IMR-90 (cell line): ENCODE measurements at regions not wholly inside any gene's neighbourhood (a gene's known extent, or its start where the extent isn't known, plus 50 kb on each side); places are given as distances from the start of the nearest gene placed in this dataset.

ENCODE experiments used
- ATAC-seq: fragments of 200-7000 bp; cut with Tn5 transposase; 2 replicates; pipeline ENCODE4 v1.9.1; 2020; ENCODE audit warnings: low read depth, mild to moderate bottlenecking, moderate library complexity
- BruUV-seq: library from RNA; stranded (reverse); fragments of 400-500 nt; replicated peaks from 2 replicates; lab custom pipeline; 2021; lab: Mats Ljungman, UMichigan
- CTCF ChIA-PET: fragments of 300-600 bp; formaldehyde crosslinking; extraction: SDS; loops from one replicate; lab custom pipeline; 2021; ENCODE audit warnings: antibody characterized with exemption; lab: Yijun Ruan, JAX
- POLR2A ChIA-PET: fragments of 300-600 bp; sonication (Branson Sonifier 250); formaldehyde crosslinking; loops from one replicate; lab custom pipeline; 2022; ENCODE audit warnings: antibody characterized with exemption; ENCODE audit not compliant: unreplicated experiment; lab: Charles Lee
- DNase-seq: peaks from one replicate; pipeline ENCODE4 v3.0.0; 2013
- H2AFZ ChIP-seq: replicated peaks from 2 replicates; pipeline ENCODE3; 2013; ENCODE audit warnings: low read length, mild to moderate bottlenecking; ENCODE audit not compliant: poor library complexity
- H2AK5ac ChIP-seq: 2 replicates; pipeline ENCODE4 v1.6.1; 2013; ENCODE audit warnings: low read depth, low read length, inconsistent platforms
- H2AK9ac ChIP-seq: replicated peaks from 2 replicates; pipeline ENCODE3; 2013; ENCODE audit warnings: mild to moderate bottlenecking, low read depth, low read length, moderate library complexity; ENCODE audit not compliant: poor library complexity
- H2BK120ac ChIP-seq: 2 replicates; pipeline ENCODE4 v1.6.1; 2013; ENCODE audit warnings: low read depth, low read length, inconsistent platforms
- H2BK15ac ChIP-seq: 3 replicates; pipeline ENCODE4 v1.6.1; 2013; ENCODE audit warnings: low read depth, low read length, inconsistent platforms
- H2BK20ac ChIP-seq: 2 replicates; pipeline ENCODE4 v1.6.1; 2013; ENCODE audit warnings: low read depth, mild to moderate bottlenecking, inconsistent platforms, low read length, moderate library complexity
- H2BK5ac ChIP-seq: 2 replicates; pipeline ENCODE4 v1.6.1; 2013; ENCODE audit warnings: mild to moderate bottlenecking, low read depth, low read length, inconsistent platforms; ENCODE audit not compliant: poor library complexity, severe bottlenecking
- H3K14ac ChIP-seq: replicated peaks from 2 replicates; pipeline ENCODE4 v1.6.1; 2013; ENCODE audit warnings: low read depth, low read length, inconsistent platforms
- H3K18ac ChIP-seq: 2 replicates; pipeline ENCODE4 v1.6.1; 2013; ENCODE audit warnings: low read depth, low read length, control low read depth
- H3K23ac ChIP-seq: 2 replicates; pipeline ENCODE4 v1.6.1; 2013; ENCODE audit warnings: low read depth, low read length, inconsistent platforms
- H3K27ac ChIP-seq: 2 replicates; pipeline ENCODE4 v1.5.1; 2013; ENCODE audit warnings: mild to moderate bottlenecking, control low read depth, low read length; ENCODE audit not compliant: insufficient read depth
- H3K27me3 ChIP-seq: 2 replicates; pipeline ENCODE4 v1.6.1; 2013; ENCODE audit warnings: low read length; ENCODE audit not compliant: control insufficient read depth, insufficient read depth
- H3K36me3 ChIP-seq: 2 replicates; pipeline ENCODE4 v1.6.1; 2013; ENCODE audit warnings: low read length, mixed read lengths; ENCODE audit not compliant: control insufficient read depth, insufficient read depth
- H3K4ac ChIP-seq: 2 replicates; pipeline ENCODE4 v1.6.1; 2013; ENCODE audit warnings: low read depth, low read length, inconsistent platforms
- H3K4me1 ChIP-seq: 2 replicates; pipeline ENCODE4 v1.6.1; 2013; ENCODE audit warnings: low read length, mixed read lengths; ENCODE audit not compliant: control insufficient read depth, insufficient read depth
- H3K4me2 ChIP-seq: 2 replicates; pipeline ENCODE4 v1.6.1; 2013; ENCODE audit warnings: low read depth, mild to moderate bottlenecking, control low read depth, low read length, moderate library complexity
- H3K4me3 ChIP-seq: 2 replicates; pipeline ENCODE4 v1.5.1; 2013; ENCODE audit warnings: low read depth, mild to moderate bottlenecking, control low read depth, low read length, moderate library complexity; ENCODE audit not compliant: insufficient read depth
- H3K56ac ChIP-seq: 2 replicates; pipeline ENCODE4 v1.6.1; 2013; ENCODE audit warnings: low read length, inconsistent platforms; ENCODE audit not compliant: insufficient read depth; ENCODE audit errors: extremely low read depth
- H3K79me1 ChIP-seq, 2 experiments: 2 replicates each; pipeline ENCODE4 v1.6.1; 2013; ENCODE audit warnings: low read length in 2 of 2, inconsistent platforms in 1 of 2, low read depth in 1 of 2
- H3K9ac ChIP-seq: 2 replicates; pipeline ENCODE4 v1.6.1; 2013; ENCODE audit warnings: low read depth, low read length, control low read depth
- H3K9me1 ChIP-seq: 2 replicates; pipeline ENCODE4 v1.6.1; 2013; ENCODE audit warnings: low read length, inconsistent platforms; ENCODE audit not compliant: insufficient read depth
- H3K9me3 ChIP-seq: 2 replicates; pipeline ENCODE4 v1.6.1; 2013; ENCODE audit warnings: low read length; ENCODE audit not compliant: control insufficient read depth, insufficient read depth
- H4K20me1 ChIP-seq: 2 replicates; pipeline ENCODE4 v1.6.1; 2013; ENCODE audit warnings: low read length, inconsistent platforms; ENCODE audit not compliant: insufficient read depth
- H4K5ac ChIP-seq: 2 replicates; pipeline ENCODE4 v1.6.1; 2013; ENCODE audit warnings: mild to moderate bottlenecking, low read depth, low read length, control low read depth
- H4K8ac ChIP-seq, 2 experiments: 2 replicates each; pipeline ENCODE4 v1.6.1; 2013; ENCODE audit warnings: low read depth in 2 of 2, low read length in 2 of 2, control low read depth in 1 of 2, inconsistent platforms in 1 of 2
- H4K91ac ChIP-seq: 2 replicates; pipeline ENCODE4 v1.6.1; 2013; ENCODE audit warnings: low read depth, low read length, inconsistent platforms; ENCODE audit not compliant: insufficient read depth
- CEBPB ChIP-seq: IDR thresholded peaks from 2 replicates; pipeline ENCODE4 v1.6.1; 2012; ENCODE audit warnings: low read depth, low read length, improper control_type of control experiment
- CHD1 ChIP-seq: IDR thresholded peaks from 2 replicates; pipeline ENCODE4 v1.6.1; 2012; ENCODE audit warnings: low read depth, low read length, improper control_type of control experiment
- FOS ChIP-seq: fragments of 150-350 bp; IDR thresholded peaks from 2 replicates; pipeline ENCODE4 v1.6.1; 2016; ENCODE audit warnings: low read depth, low read length
- NFE2L2 ChIP-seq: fragments of 150-350 bp; IDR thresholded peaks from 2 replicates; pipeline ENCODE4 v1.6.1; 2016; ENCODE audit warnings: low read depth, mild to moderate bottlenecking, low read length
- POLR2A ChIP-seq: IDR thresholded peaks from 2 replicates; pipeline ENCODE4 v1.6.1; 2012; ENCODE audit warnings: mild to moderate bottlenecking, low read depth, low read length
- RAD21 ChIP-seq: IDR thresholded peaks from 2 replicates; pipeline ENCODE4 v1.6.1; 2012; ENCODE audit warnings: low read length, improper control_type of control experiment
- SMC3 ChIP-seq: fragments of 150-350 bp; IDR thresholded peaks from 2 replicates; pipeline ENCODE4 v1.6.1; 2016; ENCODE audit warnings: low read depth, mild to moderate bottlenecking, antibody characterized with exemption, low read length, moderate library complexity
- WGBS, 2 experiments: methylation state at CpG; one replicate each; pipeline versions ENCODE4 v1.1.5 to v1.1.7; 2013; ENCODE audit warnings: missing lambda C conversion rate in 2 of 2; ENCODE audit not compliant: insufficient read length in 1 of 2; ENCODE audit errors: extremely low coverage in 2 of 2; 5-methylcytosine and 5-hydroxymethylcytosine counted together
- dilution Hi-C: fragments of 300-500 bp; cut with HindIII; formaldehyde crosslinking; loops from one replicate; pipeline ENCODE4 v1.14.3; 2018; ENCODE audit warnings: low sequenced_read_pairs; ENCODE audit not compliant: unreplicated experiment
- in situ Hi-C: fragments of 300-500 bp; cut with MboI; formaldehyde crosslinking; loops from 3 replicates; pipeline ENCODE4 v1.14.3; 2019; ENCODE audit warnings: low sequenced_read_pairs, inconsistent platforms, mixed read lengths
- intact Hi-C: fragments of 100-400 bp; cut with micrococcal nuclease; formaldehyde crosslinking; loops from 2 replicates; pipeline ENCODE4 v1.10.0; 2022
- TF ChIP-seq, protein P1 (sequence below): fragments of 150-350 bp; IDR thresholded peaks from 2 replicates; pipeline ENCODE4 v1.6.1; 2016; ENCODE audit warnings: low read depth, mild to moderate bottlenecking, low read length, moderate library complexity, borderline replicate concordance
- TF ChIP-seq, protein P2 (sequence below): fragments of 150-350 bp; IDR thresholded peaks from 2 replicates; pipeline ENCODE4 v1.6.1; 2017; ENCODE audit warnings: mild to moderate bottlenecking, antibody characterized with exemption, low read length, low read depth

DNA sequence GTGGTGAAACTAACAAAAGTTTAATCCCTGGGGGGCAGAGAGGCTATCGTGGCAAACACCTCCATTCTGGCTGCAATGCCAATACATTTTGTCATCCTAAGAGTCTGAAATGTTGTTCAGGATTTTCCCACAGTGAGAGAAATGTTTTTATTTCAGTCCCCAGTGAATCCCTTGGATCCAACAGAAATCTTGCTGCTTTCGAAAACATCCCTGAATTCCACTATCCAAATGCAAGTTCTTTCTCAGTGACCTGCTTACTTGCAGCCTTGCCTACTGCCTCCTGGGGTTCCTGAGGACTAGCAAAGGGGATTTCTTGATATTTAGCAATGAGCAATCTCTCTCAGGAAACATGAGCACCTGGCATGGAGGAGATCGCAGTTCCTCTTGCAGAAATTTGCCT lies 202.1 kb upstream of the IRX3 start:
- no peak overlapping the region for H2AK5ac ChIP-seq
- no peak overlapping the region for H2BK5ac ChIP-seq
- TF ChIP-seq, protein P1, sequence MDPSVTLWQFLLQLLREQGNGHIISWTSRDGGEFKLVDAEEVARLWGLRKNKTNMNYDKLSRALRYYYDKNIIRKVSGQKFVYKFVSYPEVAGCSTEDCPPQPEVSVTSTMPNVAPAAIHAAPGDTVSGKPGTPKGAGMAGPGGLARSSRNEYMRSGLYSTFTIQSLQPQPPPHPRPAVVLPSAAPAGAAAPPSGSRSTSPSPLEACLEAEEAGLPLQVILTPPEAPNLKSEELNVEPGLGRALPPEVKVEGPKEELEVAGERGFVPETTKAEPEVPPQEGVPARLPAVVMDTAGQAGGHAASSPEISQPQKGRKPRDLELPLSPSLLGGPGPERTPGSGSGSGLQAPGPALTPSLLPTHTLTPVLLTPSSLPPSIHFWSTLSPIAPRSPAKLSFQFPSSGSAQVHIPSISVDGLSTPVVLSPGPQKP: no peak
- TF ChIP-seq SMC3: no peak
- TF ChIP-seq NFE2L2: no peak
- TF ChIP-seq FOS: no peak
- TF ChIP-seq, protein P2, sequence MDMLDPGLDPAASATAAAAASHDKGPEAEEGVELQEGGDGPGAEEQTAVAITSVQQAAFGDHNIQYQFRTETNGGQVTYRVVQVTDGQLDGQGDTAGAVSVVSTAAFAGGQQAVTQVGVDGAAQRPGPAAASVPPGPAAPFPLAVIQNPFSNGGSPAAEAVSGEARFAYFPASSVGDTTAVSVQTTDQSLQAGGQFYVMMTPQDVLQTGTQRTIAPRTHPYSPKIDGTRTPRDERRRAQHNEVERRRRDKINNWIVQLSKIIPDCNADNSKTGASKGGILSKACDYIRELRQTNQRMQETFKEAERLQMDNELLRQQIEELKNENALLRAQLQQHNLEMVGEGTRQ: no peak
- TF ChIP-seq POLR2A: no peak
- TF ChIP-seq CHD1: no peak
- TF ChIP-seq CEBPB: no peak
- TF ChIP-seq RAD21: no peak
- no peak overlapping the region for H4K8ac ChIP-seq
- no peak overlapping the region for H2AK9ac ChIP-seq
- H3K56ac ChIP-seq: no peak overlapping the region
- H3K27me3 ChIP-seq: no peaks in the 10 kb centered on the region
- no CpG with 5 or more reads among the region's 3 CpGs for WGBS, 2 experiments
- H3K4me2 ChIP-seq: no peak overlapping the region
- H2BK15ac ChIP-seq: no peak overlapping the region
- H3K4me1 ChIP-seq: no peaks in the 10 kb centered on the region
- H3K18ac ChIP-seq: no peak overlapping the region
- ATAC-seq (no peak), DNase-seq (no peak)
- no peaks in the 10 kb centered on the region for H3K36me3 ChIP-seq
- H3K79me1 ChIP-seq: no peaks in the 10 kb centered on the region
- no peak overlapping the region for H2BK120ac ChIP-seq
- H3K27ac ChIP-seq: no peak overlapping the region
- CTCF ChIA-PET: no interaction called here
- no peaks in the 10 kb centered on the region for H4K20me1 ChIP-seq
- no peak overlapping the region for H3K9ac ChIP-seq
- no peak overlapping the region for H3K4me3 ChIP-seq
- no peak overlapping the region for H4K91ac ChIP-seq
- no TSS peak for BruUV-seq
- H3K23ac ChIP-seq: no peak overlapping the region
- POLR2A ChIA-PET: no interaction called here
- H2AFZ ChIP-seq: no peak overlapping the region
- dilution Hi-C loops: no loop called here
- in situ Hi-C loops: no loop called here
- no peak overlapping the region for H2BK20ac ChIP-seq
- no peaks in the 10 kb centered on the region for H3K9me3 ChIP-seq
- no peak overlapping the region for H3K4ac ChIP-seq
- H3K9me1 ChIP-seq: no peaks in the 10 kb centered on the region
- intact Hi-C loops: no loop called here
- H4K5ac ChIP-seq: no peak overlapping the region
- no peak overlapping the region for H3K14ac ChIP-seq
